ENCODE measurements at regions not wholly inside any gene's neighbourhood (a gene's known extent, or its start where the extent isn't known, plus 50 kb on each side); places are given as distances from the start of the nearest gene placed in this dataset.

- TF ChIP-seq CTCF (conservative IDR thresholded peaks at IDR 0.05 in 1 of 2, IDR thresholded peaks at IDR 0.05 in 1 of 2; ENCODE audit: low read depth in 1 of 2, low read length in 2 of 2) (no peak), EZH2 (IDR thresholded peaks at IDR 0.05; ENCODE audit: low read length, missing control alignments) (no peak)
Observed at GRCh38 chr15:35863655-35864054, 317.7 kb upstream of the DPH6 start.
